GM21529 (cell line): ENCODE measurements at regions not wholly inside any gene's neighbourhood (a gene's known extent, or its start where the extent isn't known, plus 50 kb on each side); places are given as distances from the start of the nearest gene placed in this dataset.

ENCODE experiments used
- ATAC-seq: cut with Tn5 transposase; IDR thresholded peaks from one replicate; pipeline ENCODE4 v1.9.1; 2021; ENCODE audit not compliant: unreplicated experiment

- no peak for ATAC-seq
Measured at GRCh38 chr2:67812682-67813081, 250.1 kb downstream of the C1D start.

DNA sequence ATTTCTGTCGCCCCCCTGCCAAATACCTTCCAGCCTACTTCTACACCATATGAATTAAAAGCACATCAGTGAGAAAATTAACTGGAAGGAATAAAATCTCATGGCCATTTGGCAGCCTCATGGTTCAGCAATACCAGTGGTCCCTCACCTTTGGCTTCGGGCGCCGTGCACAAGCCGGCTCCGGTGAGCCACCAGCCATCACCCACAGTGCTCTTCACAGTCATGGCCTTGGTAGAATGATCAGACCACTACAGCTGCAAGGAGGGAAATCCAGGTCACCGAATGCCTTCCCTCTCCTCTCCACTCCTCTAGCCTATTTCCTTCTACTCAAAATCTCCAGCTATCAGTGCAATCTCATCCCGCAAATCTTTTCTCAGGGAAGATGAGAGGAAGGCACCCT, 239.1 kb downstream of the C1D start:
- no peak for ATAC-seq

DNA sequence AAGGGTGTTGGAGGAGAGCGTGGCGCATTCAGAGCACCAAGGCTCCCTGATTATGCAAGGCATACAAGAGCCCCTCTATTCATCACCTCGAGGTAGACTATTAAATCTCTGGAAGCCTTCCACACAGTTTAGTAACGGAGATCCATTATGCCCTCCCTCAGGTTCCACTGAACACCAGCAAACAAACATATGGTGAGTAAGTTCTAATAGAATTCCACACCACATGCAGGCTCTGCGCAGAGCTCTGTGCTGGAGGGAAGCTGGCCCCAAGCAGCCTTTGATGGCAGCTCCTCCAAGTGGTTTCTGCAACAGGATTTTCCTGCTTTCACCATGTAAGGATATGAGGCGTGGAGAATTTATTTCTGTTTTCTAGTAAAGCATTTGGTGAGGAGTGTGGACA, 238.6 kb downstream of the C1D start:
- no peak for ATAC-seq

DNA sequence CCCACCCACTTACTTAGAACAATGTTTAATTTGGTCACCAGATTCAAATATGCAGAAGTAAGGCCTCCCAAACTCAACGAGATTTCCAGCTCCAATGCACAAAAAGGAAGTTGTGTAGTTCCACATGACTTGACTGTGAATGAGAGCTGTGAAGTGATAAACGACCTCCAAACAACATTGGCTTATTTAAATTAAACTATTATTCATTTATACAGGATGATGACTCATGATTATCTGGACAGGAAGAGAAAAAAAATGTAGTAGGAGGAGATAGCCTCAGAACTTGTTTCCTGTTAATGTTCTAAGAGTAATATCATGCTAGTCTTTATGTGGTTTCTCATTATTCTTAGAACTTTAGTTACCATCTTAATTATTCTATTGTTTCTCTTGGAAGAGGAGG, 237.3 kb downstream of the C1D start:
- no peak for ATAC-seq

- ATAC-seq: no peak
Measured at GRCh38 chr2:67828066-67828465, 234.7 kb downstream of the C1D start.

DNA sequence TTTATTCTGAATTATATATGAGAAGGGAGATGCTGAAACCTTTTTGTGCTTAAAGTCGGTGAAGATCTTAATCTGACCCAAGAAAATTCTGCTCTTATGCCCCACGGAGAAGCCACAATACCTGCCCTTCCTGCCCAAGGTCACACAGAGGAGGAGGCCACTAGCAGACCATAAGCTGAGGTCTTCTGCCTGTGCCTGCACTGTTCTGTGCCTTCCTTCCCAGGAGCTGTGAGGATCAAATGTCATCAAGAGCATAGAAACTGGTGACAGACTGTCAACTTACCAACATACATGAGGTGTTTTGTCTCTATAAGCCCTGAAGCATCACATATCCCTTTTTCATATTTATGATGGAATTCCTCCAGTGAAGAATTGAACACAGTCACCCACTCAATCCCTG, 233.3 kb downstream of the C1D start:
- no peak for ATAC-seq

GRCh38 chr2:67833632-67834031, 229.2 kb downstream of the C1D start:
- no peak for ATAC-seq

DNA sequence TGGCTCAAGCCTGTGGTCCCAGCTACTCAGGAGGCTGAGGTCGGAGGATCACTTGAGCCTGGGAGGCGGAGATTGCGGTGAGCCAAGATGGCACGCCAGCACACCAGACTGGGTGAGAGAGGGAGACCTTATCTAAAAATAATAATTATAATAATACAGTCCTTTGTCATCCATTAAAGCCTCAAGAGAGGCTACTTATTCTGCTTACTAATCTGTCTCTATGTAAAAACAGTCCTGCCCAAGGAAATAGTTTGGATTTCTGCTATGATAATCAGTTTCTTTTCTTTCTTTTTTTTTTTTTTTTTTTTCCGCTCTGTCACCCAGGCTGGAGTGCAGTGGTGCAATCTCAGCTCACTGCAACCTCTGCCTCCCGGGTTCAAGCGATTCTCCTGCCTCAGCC, 228.3 kb downstream of the C1D start:
- ATAC-seq: no peak

GRCh38 chr2:67835266-67835665, 227.5 kb downstream of the C1D start:
- no peak for ATAC-seq

DNA sequence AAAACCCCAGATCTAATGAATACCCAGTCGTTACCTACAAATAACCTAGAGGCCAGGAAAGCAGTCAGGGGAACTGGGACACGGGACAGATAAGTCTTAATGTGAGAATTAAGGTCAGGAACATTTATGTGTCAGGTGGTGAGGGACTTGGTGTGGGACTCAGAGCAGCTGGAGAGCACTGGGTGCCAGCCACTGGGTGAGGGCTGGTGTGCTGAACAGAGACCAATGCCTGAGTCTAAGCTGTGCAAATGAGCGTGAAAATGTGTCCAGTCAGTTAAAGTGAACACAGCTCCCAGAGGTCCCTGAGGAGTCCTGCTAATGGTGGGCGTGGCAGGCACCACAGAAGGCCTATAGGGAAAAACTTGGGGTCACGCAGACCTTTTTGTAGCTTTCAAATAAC, 225.9 kb downstream of the C1D start:
- no peak for ATAC-seq

DNA sequence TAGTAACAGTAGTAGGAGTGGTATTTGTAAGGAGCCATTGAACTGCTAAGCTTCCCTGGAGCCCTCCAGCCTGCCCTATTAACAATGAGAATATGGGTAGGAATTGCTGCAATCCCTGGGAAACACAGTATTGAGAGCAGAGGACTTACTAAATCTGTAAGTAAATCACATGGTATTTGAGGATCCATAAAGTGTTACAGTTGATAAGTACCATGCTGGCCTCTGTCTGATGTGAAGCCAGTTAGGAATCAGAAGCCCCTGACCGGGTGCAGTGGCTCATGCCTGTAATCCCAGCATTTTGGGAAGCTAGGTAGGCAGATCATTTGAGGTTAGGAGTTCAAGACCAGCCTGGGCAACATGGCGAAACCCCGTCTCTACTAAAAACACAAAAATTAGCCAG, 224.6 kb downstream of the C1D start:
- ATAC-seq: no peak

GRCh38 chr2:67839242-67839641, 223.6 kb downstream of the C1D start:
- no peak for ATAC-seq

DNA sequence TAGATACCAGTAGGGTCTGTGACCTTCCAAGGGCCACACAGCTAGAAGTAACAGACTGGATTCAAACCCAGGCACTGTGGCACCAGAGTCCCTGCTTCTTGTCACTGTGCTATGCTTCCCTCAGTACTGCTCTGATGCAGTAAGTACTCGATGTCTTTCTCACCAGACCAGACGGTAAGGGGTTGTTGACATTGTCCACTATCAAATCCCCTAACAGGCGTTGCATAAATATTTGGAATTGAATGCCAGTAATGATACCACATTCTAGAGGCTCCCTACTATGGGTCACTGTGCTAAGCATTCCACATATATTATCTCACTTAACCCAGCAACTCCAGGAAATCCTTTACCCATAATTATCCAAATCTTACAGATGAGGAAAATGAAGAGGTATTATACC, 223.1 kb downstream of the C1D start:
- ATAC-seq: no peak

DNA sequence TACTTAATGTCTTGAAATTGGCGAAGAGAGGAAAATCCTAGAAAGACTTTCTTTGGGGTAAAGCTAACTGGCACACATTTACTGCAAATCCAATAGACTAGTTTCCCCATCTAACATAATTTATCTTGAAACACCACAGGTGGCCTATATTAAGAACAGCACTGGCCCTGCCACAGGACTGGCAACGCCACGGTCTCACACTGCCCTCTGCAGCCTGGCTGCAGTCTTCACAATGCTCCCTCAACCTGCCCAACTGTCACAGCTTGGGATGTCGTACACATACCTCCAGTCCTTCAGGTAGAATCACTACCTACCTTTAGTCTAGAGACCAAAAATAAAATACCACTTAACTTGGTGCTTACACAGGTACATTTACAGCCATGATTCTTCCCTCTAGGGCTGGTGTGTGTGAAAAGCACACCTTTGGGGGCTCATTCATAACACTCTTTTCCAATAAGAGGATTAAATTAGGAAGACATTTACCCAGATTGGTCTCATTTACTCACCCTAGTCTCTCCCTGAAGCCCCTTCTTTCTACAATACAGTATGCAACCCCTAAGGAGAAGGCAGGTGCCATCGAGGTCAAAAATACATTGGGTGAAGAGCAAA, 222.2 kb downstream of the C1D start:
- peak; percentile 75 for ATAC-seq

GRCh38 chr2:67841711-67842110, 221.1 kb downstream of the C1D start:
- no peak for ATAC-seq

- no peak for ATAC-seq
Measured at GRCh38 chr2:67842375-67842959, 220.3 kb downstream of the C1D start.

- ATAC-seq: no peak
Measured at GRCh38 chr2:67844024-67844540, 218.7 kb downstream of the C1D start.

GRCh38 chr2:67845621-67846369, 217.0 kb downstream of the C1D start:
- ATAC-seq: no peak

GRCh38 chr2:67846370-67847070, 216.3 kb downstream of the C1D start:
- ATAC-seq: no peak

GRCh38 chr2:67848551-67849285, 214.1 kb downstream of the C1D start:
- ATAC-seq: no peak

DNA sequence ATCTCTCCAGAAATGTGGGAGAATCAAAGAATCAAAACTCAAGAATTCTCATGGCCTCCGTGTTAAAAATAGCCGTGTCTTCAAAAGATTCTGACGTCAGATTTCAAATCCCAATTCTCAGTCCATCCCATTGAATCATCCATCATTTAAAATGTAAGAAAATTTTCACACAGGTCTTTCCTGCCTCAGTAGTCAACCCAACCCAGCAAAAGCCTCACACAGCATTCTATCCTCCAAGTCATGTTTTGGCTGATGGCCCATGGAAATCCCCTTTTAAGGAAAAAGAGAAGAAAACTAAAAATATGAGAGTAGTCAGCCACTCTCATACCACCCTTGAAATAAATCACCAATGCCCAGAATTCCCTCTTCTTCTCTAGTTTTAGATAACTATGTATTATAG, 211.8 kb downstream of the C1D start:
- ATAC-seq: no peak
